HUES64 (cell line): ENCODE measurements at regions not wholly inside any gene's neighbourhood (a gene's known extent, or its start where the extent isn't known, plus 50 kb on each side); places are given as distances from the start of the nearest gene placed in this dataset.

Experiments
- H3K27ac ChIP-seq: 2 replicates; pipeline ENCODE4 v1.7.0; 2013; ENCODE audit warnings: low read depth, low read length, inconsistent platforms
- H3K27me3 ChIP-seq: 2 replicates; pipeline ENCODE4 v1.6.1; 2013; ENCODE audit warnings: mild to moderate bottlenecking, low read length; ENCODE audit not compliant: insufficient read depth
- H3K36me3 ChIP-seq: 2 replicates; pipeline ENCODE4 v1.6.1; 2013; ENCODE audit warnings: mild to moderate bottlenecking, low read length; ENCODE audit not compliant: insufficient read depth
- H3K4me1 ChIP-seq: 2 replicates; pipeline ENCODE4 v1.6.1; 2013; ENCODE audit warnings: mild to moderate bottlenecking, low read length, moderate library complexity; ENCODE audit not compliant: insufficient read depth
- H3K4me3 ChIP-seq: 2 replicates; pipeline ENCODE4 v1.5.1; 2013; ENCODE audit warnings: mild to moderate bottlenecking, low read length, moderate library complexity
- H3K9ac ChIP-seq: 2 replicates; pipeline ENCODE4 v1.6.1; 2013; ENCODE audit warnings: mild to moderate bottlenecking, low read depth, low read length
- H3K9me3 ChIP-seq: 2 replicates; pipeline ENCODE4 v1.6.1; 2013; ENCODE audit warnings: low read depth, low read length; ENCODE audit not compliant: insufficient read depth
- WGBS: fragments of 150-250, 120-280 bp; methylation state at CpG from one replicate; pipeline ENCODE4 v1.1.7; 2013; ENCODE audit warnings: missing lambda C conversion rate; 5-methylcytosine and 5-hydroxymethylcytosine counted together

DNA sequence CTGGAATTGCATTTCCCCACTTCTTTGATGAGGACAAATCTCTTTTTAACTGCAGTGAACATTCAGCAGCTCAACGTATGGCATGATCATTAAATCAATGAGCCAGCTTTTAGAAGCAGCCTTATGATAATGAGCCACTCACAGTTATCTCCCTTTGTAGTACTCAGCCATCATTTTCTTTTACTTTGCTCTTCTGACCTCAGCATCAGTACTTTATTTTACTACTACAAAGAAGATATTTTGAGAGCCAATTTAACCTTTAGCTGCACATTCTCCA lies 250.0 kb upstream of the CLEC14A start:
- H3K4me3 ChIP-seq = no peak overlapping the region
- WGBS = 55% methylated on average over 1 of the region's 1 CpG
- H3K27me3 ChIP-seq = no peaks in the 10 kb centered on the region
- H3K27ac ChIP-seq = no peak overlapping the region
- no peaks in the 10 kb centered on the region for H3K9me3 ChIP-seq
- H3K36me3 ChIP-seq = no peaks in the 10 kb centered on the region
- no peaks in the 10 kb centered on the region for H3K4me1 ChIP-seq
- H3K9ac ChIP-seq = no peak overlapping the region

DNA sequence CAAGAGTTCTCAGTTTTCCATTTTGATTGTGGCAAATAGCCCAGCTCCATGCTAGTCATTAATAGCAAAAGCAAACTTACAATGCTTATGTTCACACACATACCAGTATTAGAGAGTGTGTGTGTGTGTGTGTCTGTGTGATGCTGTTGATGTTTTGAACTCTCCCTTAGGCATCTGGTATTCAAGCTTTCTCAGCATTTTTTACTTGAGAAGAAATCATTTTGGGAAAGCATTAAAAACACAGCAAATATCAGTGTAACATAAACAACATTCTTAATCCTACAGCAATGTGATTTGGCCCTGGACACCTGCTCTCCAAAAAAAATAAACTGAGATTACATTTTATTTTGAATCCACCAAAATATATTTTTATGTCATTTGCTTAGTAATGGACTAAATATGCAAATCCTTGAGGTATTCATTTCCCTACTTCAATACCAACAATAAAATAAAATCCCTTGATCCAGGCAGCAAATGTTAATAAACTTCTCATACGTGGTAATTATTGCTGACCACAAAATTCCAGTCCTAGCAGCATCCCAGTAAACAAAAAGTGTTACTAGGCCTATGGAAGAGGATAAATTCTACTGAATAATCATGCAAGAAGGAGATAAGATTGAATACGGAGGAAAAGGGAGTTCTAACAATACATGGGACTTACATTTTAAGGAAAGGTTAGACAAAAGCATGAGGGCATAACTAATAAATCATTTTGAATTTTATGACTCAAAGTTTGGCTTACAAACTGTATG lies 249.5 kb upstream of the CLEC14A start:
- H3K27ac ChIP-seq = no peak overlapping the region
- H3K9me3 ChIP-seq = no peaks in the 10 kb centered on the region
- 94% methylated on average over 2 of the region's 2 CpGs for WGBS
- no peaks in the 10 kb centered on the region for H3K27me3 ChIP-seq
- no peaks in the 10 kb centered on the region for H3K4me1 ChIP-seq
- H3K36me3 ChIP-seq = no peaks in the 10 kb centered on the region
- no peak overlapping the region for H3K4me3 ChIP-seq
- no peak overlapping the region for H3K9ac ChIP-seq

DNA sequence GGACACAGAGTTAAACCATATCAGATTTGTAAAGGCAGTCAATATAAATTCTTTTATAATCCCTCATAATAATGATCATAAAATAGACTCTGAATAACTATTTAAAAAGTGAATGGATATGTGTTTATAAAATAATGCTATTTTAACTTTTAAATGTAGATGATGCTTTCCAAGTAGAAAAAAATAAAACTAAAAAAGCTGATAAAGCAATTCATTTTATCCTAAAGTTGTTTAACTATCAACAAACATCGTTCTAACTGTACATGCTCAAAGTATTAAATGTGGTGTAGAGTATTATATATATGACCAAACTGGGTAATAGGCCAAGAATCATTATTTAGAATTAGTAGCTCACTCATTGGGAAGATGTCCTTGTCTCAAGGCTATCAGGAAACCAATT lies 248.3 kb upstream of the CLEC14A start:
- WGBS = no CpG with 5 or more reads among the region's 1 CpG
- Histone ChIP-seq H3K27me3 (no peaks in the 10 kb centered on the region), H3K4me1 (no peaks in the 10 kb centered on the region), H3K4me3 (no peak overlapping the region), H3K9me3 (no peaks in the 10 kb centered on the region), H3K36me3 (no peaks in the 10 kb centered on the region), H3K9ac (no peak overlapping the region), H3K27ac (no peak overlapping the region)

DNA sequence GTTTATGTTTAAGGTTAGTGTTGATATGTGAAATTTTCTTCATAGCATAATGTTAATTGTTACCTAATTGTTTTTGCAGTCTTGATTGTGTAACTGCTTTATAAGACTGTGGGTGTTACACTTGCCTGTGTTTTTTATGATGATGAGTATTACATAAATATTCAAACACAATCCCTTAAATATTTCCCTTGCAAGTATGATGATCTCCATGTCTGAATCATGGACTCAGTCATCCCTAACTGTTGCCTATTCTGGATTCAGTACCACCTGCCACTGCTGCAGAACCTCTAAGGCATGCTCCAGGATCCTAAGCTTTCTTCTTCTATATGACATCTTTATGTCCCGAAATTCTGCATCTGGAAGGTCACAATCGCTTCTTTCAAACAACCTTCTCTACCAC lies 246.3 kb upstream of the CLEC14A start:
- Histone ChIP-seq H3K9me3 (no peaks in the 10 kb centered on the region), H3K27me3 (no peaks in the 10 kb centered on the region), H3K9ac (no peak overlapping the region), H3K4me1 (no peaks in the 10 kb centered on the region), H3K36me3 (no peaks in the 10 kb centered on the region), H3K27ac (no peak overlapping the region), H3K4me3 (no peak overlapping the region)
- WGBS = 94% methylated on average over 2 of the region's 2 CpGs

DNA sequence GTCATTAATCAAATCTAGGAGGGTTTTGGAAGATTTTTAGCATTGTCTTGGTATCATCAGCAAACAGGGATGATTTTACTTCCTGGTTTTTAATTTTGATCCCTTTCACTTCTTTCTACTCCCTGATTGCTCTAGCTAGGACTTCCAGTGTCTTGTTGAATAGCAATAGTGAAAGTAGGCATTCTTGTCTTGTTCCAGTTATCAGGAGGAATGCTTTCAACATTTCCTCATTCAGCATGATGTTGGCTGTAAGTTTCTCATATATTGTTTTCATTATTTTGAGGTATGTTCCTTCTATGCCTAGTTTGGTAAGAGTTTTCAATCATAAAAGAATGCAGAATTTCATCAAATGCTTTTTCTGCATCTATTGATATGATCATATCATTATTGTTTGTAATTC lies 244.2 kb upstream of the CLEC14A start:
- no peaks in the 10 kb centered on the region for H3K9me3 ChIP-seq
- no peak overlapping the region for H3K4me3 ChIP-seq
- H3K4me1 ChIP-seq = no peaks in the 10 kb centered on the region
- H3K9ac ChIP-seq = no peak overlapping the region
- no peak overlapping the region for H3K27ac ChIP-seq
- H3K27me3 ChIP-seq = no peaks in the 10 kb centered on the region
- no peaks in the 10 kb centered on the region for H3K36me3 ChIP-seq

DNA sequence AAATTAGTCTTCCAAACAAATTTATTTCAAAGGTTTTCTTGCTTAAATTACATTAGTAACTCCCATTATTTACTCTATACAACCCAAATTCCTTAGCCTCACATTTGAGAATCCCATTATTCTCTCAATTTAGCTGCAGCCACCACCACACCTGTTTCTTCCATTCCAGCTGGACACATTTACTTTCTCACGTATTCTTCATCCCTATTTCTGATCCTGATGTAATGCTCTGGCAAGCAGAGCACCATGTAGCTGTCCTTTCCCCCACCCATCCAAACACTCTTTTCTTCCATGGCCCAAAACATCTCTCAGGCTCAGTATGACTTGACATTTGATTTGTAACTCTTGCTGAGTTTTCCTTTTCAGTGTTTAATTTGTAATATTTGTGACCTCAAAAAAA lies 240.2 kb upstream of the CLEC14A start:
- WGBS = 95% methylated on average over 1 of the region's 1 CpG
- H3K27me3 ChIP-seq = no peaks in the 10 kb centered on the region
- H3K27ac ChIP-seq = no peak overlapping the region
- no peaks in the 10 kb centered on the region for H3K9me3 ChIP-seq
- H3K4me3 ChIP-seq = no peak overlapping the region
- no peaks in the 10 kb centered on the region for H3K4me1 ChIP-seq
- no peak overlapping the region for H3K9ac ChIP-seq
- H3K36me3 ChIP-seq = no peaks in the 10 kb centered on the region

DNA sequence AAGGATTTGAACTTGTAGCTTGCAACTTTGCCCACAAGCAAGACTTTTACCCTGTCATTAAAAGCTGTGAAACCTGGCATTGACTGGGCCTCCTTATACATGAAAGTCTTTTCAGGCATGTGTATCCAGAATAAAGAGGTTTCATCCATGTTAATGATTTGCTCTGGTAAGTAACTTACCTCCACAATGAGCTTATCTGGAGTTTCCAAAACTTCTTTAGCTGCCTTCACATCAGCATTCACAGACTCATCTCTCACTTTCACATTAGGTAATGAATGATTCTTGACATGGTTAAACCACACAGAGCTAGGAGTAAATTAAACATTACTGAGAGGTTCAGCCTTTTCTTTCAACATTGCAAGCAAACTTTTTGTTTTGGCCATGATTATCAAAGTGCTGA lies 234.4 kb upstream of the CLEC14A start:
- no peaks in the 10 kb centered on the region for H3K4me1 ChIP-seq
- no peaks in the 10 kb centered on the region for H3K27me3 ChIP-seq
- H3K4me3 ChIP-seq = no peak overlapping the region
- H3K27ac ChIP-seq = no peak overlapping the region
- H3K9ac ChIP-seq = no peak overlapping the region
- no peaks in the 10 kb centered on the region for H3K36me3 ChIP-seq
- H3K9me3 ChIP-seq = no peaks in the 10 kb centered on the region

DNA sequence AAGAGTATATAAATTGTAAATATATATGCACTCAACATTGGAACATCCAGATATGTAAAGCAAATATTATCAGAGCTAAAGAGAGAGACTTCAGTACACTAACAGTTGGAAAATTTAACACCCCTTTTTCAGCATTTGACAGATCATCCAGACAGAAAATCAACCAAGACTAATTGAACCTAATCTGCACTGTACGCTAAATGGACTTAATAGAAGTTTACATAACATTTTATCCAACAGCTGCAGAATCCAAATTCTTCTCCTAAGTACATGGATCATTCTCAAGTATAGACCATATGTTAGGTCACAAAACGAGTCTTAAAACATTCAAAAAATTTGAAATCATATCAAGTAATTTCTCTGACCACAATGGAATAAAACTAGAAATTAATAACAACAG lies 229.1 kb upstream of the CLEC14A start:
- no peaks in the 10 kb centered on the region for H3K36me3 ChIP-seq
- H3K27ac ChIP-seq = no peak overlapping the region
- no peak overlapping the region for H3K4me3 ChIP-seq
- no peaks in the 10 kb centered on the region for H3K4me1 ChIP-seq
- 0 out of 2 replicates have a peak, but pooled peaks cover 3% of the 10 kb centered on the region for H3K9me3 ChIP-seq
- H3K27me3 ChIP-seq = no peaks in the 10 kb centered on the region
- 91% methylated on average over 2 of the region's 2 CpGs for WGBS
- no peak overlapping the region for H3K9ac ChIP-seq

DNA sequence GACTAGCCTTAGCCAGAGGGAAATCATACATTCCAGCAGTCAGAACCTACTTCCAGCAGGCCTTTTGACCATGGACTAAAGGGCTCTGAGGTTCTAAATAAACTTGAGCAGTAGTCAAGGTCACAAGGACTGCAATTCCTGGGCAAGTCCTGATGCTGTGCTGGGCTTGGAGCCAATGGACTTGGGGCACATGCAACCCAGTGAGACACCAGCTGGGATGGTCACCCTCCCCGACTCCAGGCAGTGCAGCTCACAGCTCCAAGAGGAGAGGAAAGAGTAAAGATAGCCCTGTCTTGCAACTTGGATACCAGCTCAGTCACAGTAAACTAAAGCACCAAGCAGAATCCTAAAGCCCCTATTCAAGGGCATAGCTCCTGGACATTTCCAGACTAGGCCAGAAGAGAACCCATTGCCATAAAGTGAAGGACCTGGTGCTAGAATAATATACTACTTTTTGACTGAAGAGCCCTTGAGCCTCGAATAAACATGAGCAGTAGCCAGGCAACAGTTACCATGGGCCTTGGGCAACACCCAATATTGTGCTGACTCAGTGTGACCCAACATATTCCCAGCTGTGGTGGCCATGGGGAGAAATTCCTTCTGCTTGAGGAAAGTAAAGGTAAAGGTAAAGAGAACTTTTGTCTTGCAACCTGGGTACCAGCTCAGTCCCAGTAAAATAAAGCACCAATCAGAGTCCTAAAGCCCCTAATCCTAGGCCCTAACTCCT lies 226.2 kb upstream of the CLEC14A start:
- Histone ChIP-seq H3K36me3 (no peaks in the 10 kb centered on the region), H3K27ac (no peak overlapping the region), H3K4me1 (no peaks in the 10 kb centered on the region), H3K9me3 (peaks cover 18% of the 10 kb centered on the region), H3K4me3 (no peak overlapping the region), H3K9ac (no peak overlapping the region), H3K27me3 (no peaks in the 10 kb centered on the region)
- 89% methylated on average over 2 of the region's 2 CpGs for whole genome bisulfite sequencing

DNA sequence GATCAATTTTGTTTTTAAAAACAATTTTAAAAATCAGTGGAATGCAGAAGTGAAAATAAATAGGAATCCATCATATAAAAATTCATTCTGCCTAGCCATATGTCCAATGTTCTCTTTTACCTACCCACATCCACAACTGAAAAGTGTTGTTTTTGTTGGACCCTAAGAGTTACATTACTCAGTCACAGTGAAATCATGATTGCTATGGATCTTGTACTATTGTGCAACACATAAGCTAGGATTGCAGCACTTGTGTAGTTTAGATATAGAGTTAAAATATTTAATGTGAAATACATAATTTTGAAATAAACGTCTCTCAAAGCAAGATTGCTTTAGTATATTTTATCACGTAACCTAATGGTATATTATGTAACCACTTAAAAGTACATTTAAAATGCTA lies 213.3 kb upstream of the CLEC14A start:
- Histone ChIP-seq H3K4me1 (no peaks in the 10 kb centered on the region), H3K27ac (no peak overlapping the region), H3K9ac (no peak overlapping the region), H3K9me3 (0 out of 2 replicates have a peak, but pooled peaks cover 2% of the 10 kb centered on the region), H3K36me3 (no peaks in the 10 kb centered on the region), H3K27me3 (no peaks in the 10 kb centered on the region), H3K4me3 (no peak overlapping the region)
- WGBS = no CpG with 5 or more reads among the region's 2 CpGs

DNA sequence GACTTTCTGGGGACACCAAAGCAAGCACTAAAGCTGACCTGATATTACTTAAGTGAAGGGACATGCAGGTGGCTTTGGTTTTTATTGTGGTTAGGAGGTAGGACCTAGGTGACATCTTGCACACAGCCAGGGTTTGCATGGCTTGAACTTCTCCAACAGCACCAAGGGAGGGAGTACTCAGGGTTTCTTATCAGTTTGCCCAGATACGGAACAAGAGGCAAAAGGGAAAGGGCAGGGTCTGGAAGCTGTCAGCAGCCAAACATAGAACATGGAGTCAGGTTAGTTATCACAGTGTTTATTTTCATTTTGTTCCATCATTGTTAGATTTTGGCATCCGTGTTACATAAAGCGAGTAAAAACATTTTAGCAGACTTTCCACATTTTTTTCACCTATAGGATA lies 186.3 kb upstream of the CLEC14A start:
- no peak overlapping the region for H3K4me3 ChIP-seq
- no peak overlapping the region for H3K9ac ChIP-seq
- peaks cover 19% of the 10 kb centered on the region for H3K9me3 ChIP-seq
- WGBS = 81% methylated on average over 1 of the region's 3 CpGs
- H3K4me1 ChIP-seq = no peaks in the 10 kb centered on the region
- no peak overlapping the region for H3K27ac ChIP-seq
- no peaks in the 10 kb centered on the region for H3K27me3 ChIP-seq
- H3K36me3 ChIP-seq = no peaks in the 10 kb centered on the region

DNA sequence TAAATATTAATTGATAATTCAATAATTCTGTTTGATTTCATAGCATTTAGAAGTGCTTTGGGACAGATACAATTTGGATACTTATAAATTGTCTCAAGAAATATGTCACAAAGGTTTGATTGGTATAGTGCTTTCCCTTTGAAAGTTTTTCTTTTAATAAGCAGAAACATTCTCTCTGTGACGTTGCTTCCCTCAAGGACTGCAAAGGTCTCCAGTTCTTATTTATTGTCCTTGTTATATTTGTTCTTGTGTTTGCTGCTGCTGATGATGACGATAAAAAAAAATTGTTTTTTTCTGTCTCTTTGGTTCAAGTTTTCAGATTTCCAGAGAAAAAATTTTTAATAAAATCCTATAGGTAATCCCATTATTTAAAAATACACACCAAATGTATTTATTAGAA lies 176.3 kb upstream of the CLEC14A start:
- H3K4me1 ChIP-seq = no peaks in the 10 kb centered on the region
- no peak overlapping the region for H3K4me3 ChIP-seq
- no peak overlapping the region for H3K9ac ChIP-seq
- no peak overlapping the region for H3K27ac ChIP-seq
- 100% methylated on average over 2 of the region's 2 CpGs for WGBS
- no peaks in the 10 kb centered on the region for H3K27me3 ChIP-seq
- no peaks in the 10 kb centered on the region for H3K36me3 ChIP-seq
- no peaks in the 10 kb centered on the region for H3K9me3 ChIP-seq
